HEK293 (cell line): ENCODE measurements at regions not wholly inside any gene's neighbourhood (a gene's known extent, or its start where the extent isn't known, plus 50 kb on each side); places are given as distances from the start of the nearest gene placed in this dataset.

Source experiments
- CTCF ChIA-PET: fragments of 350-600 bp; formaldehyde crosslinking; extraction: SDS; loops from one replicate; lab custom pipeline; 2021; ENCODE audit warnings: antibody characterized with exemption; lab: Yijun Ruan, JAX
- POLR2A ChIA-PET: fragments of 300-600 bp; formaldehyde crosslinking; extraction: SDS; loops from one replicate; lab custom pipeline; 2020; ENCODE audit warnings: antibody characterized with exemption, inconsistent platforms; lab: Yijun Ruan, JAX
- H3K27ac ChIP-seq: fragments of 200-500 bp; sonication (Bioruptor generic); 2 replicates; pipeline ENCODE4 v1.5.1; 2014; ENCODE audit warnings: low read depth, low read length, control low read depth, inconsistent platforms; ENCODE audit errors: extremely low read depth
- H3K36me3 ChIP-seq, 2 experiments: fragments of 200-500 bp in 1 of 2; sonication (Bioruptor generic) in 1 of 2; 1 replicate in 1 of 2; 2 replicates in 1 of 2; pipeline ENCODE4 v1.5.1; 2014 to 2017; ENCODE audit warnings: inconsistent platforms in 2 of 2, low read length in 2 of 2; ENCODE audit not compliant: control insufficient read depth in 2 of 2, insufficient read depth in 1 of 2
- H3K4me1 ChIP-seq: fragments of 200-500 bp; sonication (Bioruptor generic); 2 replicates; pipeline ENCODE4 v1.5.1; 2014; ENCODE audit warnings: mild to moderate bottlenecking, low read length, inconsistent platforms; ENCODE audit not compliant: control insufficient read depth, insufficient read depth
- H3K4me3 ChIP-seq: 2 replicates; pipeline ENCODE4 v1.5.1; 2011; ENCODE audit warnings: low read depth, mild to moderate bottlenecking, control low read depth, low read length, moderate library complexity
- H3K9me3 ChIP-seq: fragments of 200-500 bp; sonication (Bioruptor generic); 2 replicates; pipeline ENCODE4 v1.5.1; 2014; ENCODE audit warnings: low read depth, low read length, inconsistent platforms; ENCODE audit not compliant: control insufficient read depth, insufficient read depth
- MYNN ChIP-seq: fragments of 450-650 bp; formaldehyde crosslinking; IDR thresholded peaks from 2 replicates; pipeline ENCODE4 v1.5.1; 2016; ENCODE audit warnings: missing biosample characterization, missing genetic modification characterization, borderline replicate concordance
- OVOL3 ChIP-seq: fragments of 450-650 bp; formaldehyde crosslinking; IDR thresholded peaks from 2 replicates; pipeline ENCODE4 v1.5.1; 2016; ENCODE audit warnings: missing biosample characterization, missing genetic modification characterization
- WT1 ChIP-seq: fragments of 450-650 bp; formaldehyde crosslinking; IDR thresholded peaks from 2 replicates; pipeline ENCODE4 v1.5.1; 2016; ENCODE audit warnings: missing biosample characterization, missing genetic modification characterization
- ZBTB20 ChIP-seq: fragments of 450-650 bp; formaldehyde crosslinking; IDR thresholded peaks from 2 replicates; pipeline ENCODE4 v1.5.1; 2016; ENCODE audit warnings: missing biosample characterization, missing genetic modification characterization
- ZBTB21 ChIP-seq: fragments of 450-650 bp; formaldehyde crosslinking; IDR thresholded peaks from 2 replicates; pipeline ENCODE4 v1.5.1; 2017; ENCODE audit warnings: missing biosample characterization, missing genetic modification characterization
- ZIC2 ChIP-seq: fragments of 450-650 bp; formaldehyde crosslinking; IDR thresholded peaks from 2 replicates; pipeline ENCODE4 v1.5.1; 2016; ENCODE audit warnings: missing biosample characterization, missing genetic modification characterization
- ZNF133 ChIP-seq: fragments of 450-650 bp; formaldehyde crosslinking; IDR thresholded peaks from 2 replicates; pipeline ENCODE4 v1.5.1; 2016; ENCODE audit warnings: missing biosample characterization, missing genetic modification characterization
- ZNF23 ChIP-seq: fragments of 450-650 bp; formaldehyde crosslinking; IDR thresholded peaks from 2 replicates; pipeline ENCODE4 v1.5.1; 2016; ENCODE audit warnings: missing biosample characterization, missing genetic modification characterization, borderline replicate concordance
- ZNF311 ChIP-seq: fragments of 450-650 bp; formaldehyde crosslinking; IDR thresholded peaks from 2 replicates; pipeline ENCODE4 v1.5.1; 2017; ENCODE audit warnings: missing biosample characterization, missing genetic modification characterization, borderline replicate concordance
- ZNF341 ChIP-seq: fragments of 450-650 bp; formaldehyde crosslinking; IDR thresholded peaks from 2 replicates; pipeline ENCODE4; 2016; ENCODE audit warnings: low read depth, missing biosample characterization, missing genetic modification characterization
- ZNF350 ChIP-seq: fragments of 450-650 bp; formaldehyde crosslinking; IDR thresholded peaks from 2 replicates; pipeline ENCODE4 v1.5.0; 2017; ENCODE audit warnings: missing biosample characterization, mild to moderate bottlenecking, missing genetic modification characterization
- ZNF48 ChIP-seq: fragments of 450-650 bp; formaldehyde crosslinking; IDR thresholded peaks from 2 replicates; pipeline ENCODE4 v1.5.1; 2016; ENCODE audit warnings: missing biosample characterization, missing genetic modification characterization
- ZNF639 ChIP-seq: fragments of 450-650 bp; formaldehyde crosslinking; IDR thresholded peaks from 2 replicates; pipeline ENCODE4 v1.5.1; 2016; ENCODE audit warnings: missing biosample characterization, missing genetic modification characterization
- ZNF707 ChIP-seq: fragments of 450-650 bp; formaldehyde crosslinking; IDR thresholded peaks from 2 replicates; pipeline ENCODE4 v1.5.1; 2016; ENCODE audit warnings: missing biosample characterization, missing genetic modification characterization
- ZNF830 ChIP-seq: fragments of 450-650 bp; IDR thresholded peaks from 2 replicates; pipeline ENCODE4 v1.5.0; 2018; ENCODE audit warnings: missing biosample characterization, missing genetic modification characterization, low read depth, mild to moderate bottlenecking, moderate library complexity
- ZNF843 ChIP-seq: fragments of 450-650 bp; formaldehyde crosslinking; IDR thresholded peaks from 2 replicates; pipeline ENCODE4 v1.5.1; 2016; ENCODE audit warnings: missing biosample characterization, missing genetic modification characterization
- ZXDB ChIP-seq: fragments of 450-650 bp; formaldehyde crosslinking; IDR thresholded peaks from 2 replicates; pipeline ENCODE4 v1.5.1; 2016; ENCODE audit warnings: missing biosample characterization, missing genetic modification characterization
- TF ChIP-seq, protein P1 (sequence below): fragments of 450-650 bp; formaldehyde crosslinking; optimal IDR thresholded peaks from 2 replicates; pipeline ENCODE3; 2016; ENCODE audit warnings: missing biosample characterization, mild to moderate bottlenecking, missing genetic modification characterization
- TF ChIP-seq, protein P2 (sequence below): fragments of 450-650 bp; formaldehyde crosslinking; IDR thresholded peaks from 2 replicates; pipeline ENCODE4 v1.5.1; 2016; ENCODE audit warnings: missing biosample characterization, missing genetic modification characterization
- TF ChIP-seq, protein P3 (sequence below): fragments of 450-650 bp; formaldehyde crosslinking; conservative IDR thresholded peaks from 2 replicates; pipeline ENCODE4 v1.5.1; 2016; ENCODE audit warnings: low read depth, missing biosample characterization, missing genetic modification characterization
- TF ChIP-seq, protein P4 (sequence below): fragments of 450-650 bp; formaldehyde crosslinking; IDR thresholded peaks from 2 replicates; pipeline ENCODE4 v1.5.1; 2017; ENCODE audit warnings: missing biosample characterization, missing genetic modification characterization

GRCh38 chrX:116607776-116608175, 145.0 kb upstream of the CT83 start:
- Histone ChIP-seq H3K4me3 (no peak overlapping the region), H3K27ac (no peak overlapping the region)
- TF ChIP-seq, protein P1, sequence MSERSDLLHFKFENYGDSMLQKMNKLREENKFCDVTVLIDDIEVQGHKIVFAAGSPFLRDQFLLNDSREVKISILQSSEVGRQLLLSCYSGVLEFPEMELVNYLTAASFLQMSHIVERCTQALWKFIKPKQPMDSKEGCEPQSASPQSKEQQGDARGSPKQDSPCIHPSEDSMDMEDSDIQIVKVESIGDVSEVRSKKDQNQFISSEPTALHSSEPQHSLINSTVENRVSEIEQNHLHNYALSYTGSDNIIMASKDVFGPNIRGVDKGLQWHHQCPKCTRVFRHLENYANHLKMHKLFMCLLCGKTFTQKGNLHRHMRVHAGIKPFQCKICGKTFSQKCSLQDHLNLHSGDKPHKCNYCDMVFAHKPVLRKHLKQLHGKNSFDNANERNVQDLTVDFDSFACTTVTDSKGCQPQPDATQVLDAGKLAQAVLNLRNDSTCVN (tag by site-specific recombination): no peak
- TF ChIP-seq, all 188 proteins: peak for 0
- Histone ChIP-seq H3K9me3 (no peaks in the 10 kb centered on the region), H3K36me3 (no peaks in the 10 kb centered on the region), H3K4me1 (no peaks in the 10 kb centered on the region)
- ChIA-PET CTCF (no interaction called here), POLR2A (no interaction called here)

GRCh38 chrX:116605576-116605975, 142.8 kb upstream of the CT83 start:
- TF ChIP-seq ZNF350 (no peak), ZNF133 (tag by site-specific recombination) (no peak), ZBTB20 (tag by site-specific recombination) (no peak), ZNF639 (tag by site-specific recombination) (no peak), ZNF23 (no peak), OVOL3 (tag by site-specific recombination) (no peak), WT1 (tag by site-specific recombination) (no peak), ZNF830 (tag by site-specific recombination) (no peak), ZNF311 (no peak), ZNF341 (tag by site-specific recombination) (no peak), ZNF48 (tag by site-specific recombination) (no peak), ZBTB21 (tag by site-specific recombination) (no peak), MYNN (tag by site-specific recombination) (no peak), ZIC2 (no peak), ZNF707 (no peak), ZNF843 (tag by site-specific recombination) (no peak), ZXDB (tag by site-specific recombination) (no peak)
- TF ChIP-seq, protein P2, sequence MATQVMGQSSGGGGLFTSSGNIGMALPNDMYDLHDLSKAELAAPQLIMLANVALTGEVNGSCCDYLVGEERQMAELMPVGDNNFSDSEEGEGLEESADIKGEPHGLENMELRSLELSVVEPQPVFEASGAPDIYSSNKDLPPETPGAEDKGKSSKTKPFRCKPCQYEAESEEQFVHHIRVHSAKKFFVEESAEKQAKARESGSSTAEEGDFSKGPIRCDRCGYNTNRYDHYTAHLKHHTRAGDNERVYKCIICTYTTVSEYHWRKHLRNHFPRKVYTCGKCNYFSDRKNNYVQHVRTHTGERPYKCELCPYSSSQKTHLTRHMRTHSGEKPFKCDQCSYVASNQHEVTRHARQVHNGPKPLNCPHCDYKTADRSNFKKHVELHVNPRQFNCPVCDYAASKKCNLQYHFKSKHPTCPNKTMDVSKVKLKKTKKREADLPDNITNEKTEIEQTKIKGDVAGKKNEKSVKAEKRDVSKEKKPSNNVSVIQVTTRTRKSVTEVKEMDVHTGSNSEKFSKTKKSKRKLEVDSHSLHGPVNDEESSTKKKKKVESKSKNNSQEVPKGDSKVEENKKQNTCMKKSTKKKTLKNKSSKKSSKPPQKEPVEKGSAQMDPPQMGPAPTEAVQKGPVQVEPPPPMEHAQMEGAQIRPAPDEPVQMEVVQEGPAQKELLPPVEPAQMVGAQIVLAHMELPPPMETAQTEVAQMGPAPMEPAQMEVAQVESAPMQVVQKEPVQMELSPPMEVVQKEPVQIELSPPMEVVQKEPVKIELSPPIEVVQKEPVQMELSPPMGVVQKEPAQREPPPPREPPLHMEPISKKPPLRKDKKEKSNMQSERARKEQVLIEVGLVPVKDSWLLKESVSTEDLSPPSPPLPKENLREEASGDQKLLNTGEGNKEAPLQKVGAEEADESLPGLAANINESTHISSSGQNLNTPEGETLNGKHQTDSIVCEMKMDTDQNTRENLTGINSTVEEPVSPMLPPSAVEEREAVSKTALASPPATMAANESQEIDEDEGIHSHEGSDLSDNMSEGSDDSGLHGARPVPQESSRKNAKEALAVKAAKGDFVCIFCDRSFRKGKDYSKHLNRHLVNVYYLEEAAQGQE (tag by site-specific recombination): no peak
- TF ChIP-seq, protein P3, sequence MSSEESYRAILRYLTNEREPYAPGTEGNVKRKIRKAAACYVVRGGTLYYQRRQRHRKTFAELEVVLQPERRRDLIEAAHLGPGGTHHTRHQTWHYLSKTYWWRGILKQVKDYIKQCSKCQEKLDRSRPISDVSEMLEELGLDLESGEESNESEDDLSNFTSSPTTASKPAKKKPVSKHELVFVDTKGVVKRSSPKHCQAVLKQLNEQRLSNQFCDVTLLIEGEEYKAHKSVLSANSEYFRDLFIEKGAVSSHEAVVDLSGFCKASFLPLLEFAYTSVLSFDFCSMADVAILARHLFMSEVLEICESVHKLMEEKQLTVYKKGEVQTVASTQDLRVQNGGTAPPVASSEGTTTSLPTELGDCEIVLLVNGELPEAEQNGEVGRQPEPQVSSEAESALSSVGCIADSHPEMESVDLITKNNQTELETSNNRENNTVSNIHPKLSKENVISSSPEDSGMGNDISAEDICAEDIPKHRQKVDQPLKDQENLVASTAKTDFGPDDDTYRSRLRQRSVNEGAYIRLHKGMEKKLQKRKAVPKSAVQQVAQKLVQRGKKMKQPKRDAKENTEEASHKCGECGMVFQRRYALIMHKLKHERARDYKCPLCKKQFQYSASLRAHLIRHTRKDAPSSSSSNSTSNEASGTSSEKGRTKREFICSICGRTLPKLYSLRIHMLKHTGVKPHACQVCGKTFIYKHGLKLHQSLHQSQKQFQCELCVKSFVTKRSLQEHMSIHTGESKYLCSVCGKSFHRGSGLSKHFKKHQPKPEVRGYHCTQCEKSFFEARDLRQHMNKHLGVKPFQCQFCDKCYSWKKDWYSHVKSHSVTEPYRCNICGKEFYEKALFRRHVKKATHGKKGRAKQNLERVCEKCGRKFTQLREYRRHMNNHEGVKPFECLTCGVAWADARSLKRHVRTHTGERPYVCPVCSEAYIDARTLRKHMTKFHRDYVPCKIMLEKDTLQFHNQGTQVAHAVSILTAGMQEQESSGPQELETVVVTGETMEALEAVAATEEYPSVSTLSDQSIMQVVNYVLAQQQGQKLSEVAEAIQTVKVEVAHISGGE: no peak
- TF ChIP-seq, protein P4, sequence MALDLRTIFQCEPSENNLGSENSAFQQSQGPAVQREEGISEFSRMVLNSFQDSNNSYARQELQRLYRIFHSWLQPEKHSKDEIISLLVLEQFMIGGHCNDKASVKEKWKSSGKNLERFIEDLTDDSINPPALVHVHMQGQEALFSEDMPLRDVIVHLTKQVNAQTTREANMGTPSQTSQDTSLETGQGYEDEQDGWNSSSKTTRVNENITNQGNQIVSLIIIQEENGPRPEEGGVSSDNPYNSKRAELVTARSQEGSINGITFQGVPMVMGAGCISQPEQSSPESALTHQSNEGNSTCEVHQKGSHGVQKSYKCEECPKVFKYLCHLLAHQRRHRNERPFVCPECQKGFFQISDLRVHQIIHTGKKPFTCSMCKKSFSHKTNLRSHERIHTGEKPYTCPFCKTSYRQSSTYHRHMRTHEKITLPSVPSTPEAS: no peak
- POLR2A ChIA-PET: no interaction called here
- CTCF ChIA-PET: no interaction called here

More at GRCh38 chrX:116605576-116605975, 142.8 kb upstream of the CT83 start:
- Histone ChIP-seq H3K4me3 (no peak overlapping the region), H3K4me1 (no peaks in the 10 kb centered on the region), H3K36me3 (no peaks in the 10 kb centered on the region), H3K9me3 (no peaks in the 10 kb centered on the region), H3K27ac (no peak overlapping the region)
